GM12875 (cell line): ENCODE measurements at regions not wholly inside any gene's neighbourhood (a gene's known extent, or its start where the extent isn't known, plus 50 kb on each side); places are given as distances from the start of the nearest gene placed in this dataset.
"Not testable (repeated sequence)": the region's sequence is repeated elsewhere in the genome, so short reads cannot be mapped to it uniquely, and the experiment has no call there.

Experiments
- H3K4me3 ChIP-seq: one replicate; pipeline ENCODE4 v1.5.1; 2011; ENCODE audit warnings: low read depth, low read length, control low read depth
- TF ChIP-seq, protein P1 (sequence below): IDR thresholded peaks from 2 replicates; pipeline ENCODE4 v1.5.1; 2011; ENCODE audit warnings: low read depth, mild to moderate bottlenecking, control low read depth, inconsistent platforms, low read length, moderate library complexity, borderline replicate concordance; ENCODE audit not compliant: insufficient read depth

DNA sequence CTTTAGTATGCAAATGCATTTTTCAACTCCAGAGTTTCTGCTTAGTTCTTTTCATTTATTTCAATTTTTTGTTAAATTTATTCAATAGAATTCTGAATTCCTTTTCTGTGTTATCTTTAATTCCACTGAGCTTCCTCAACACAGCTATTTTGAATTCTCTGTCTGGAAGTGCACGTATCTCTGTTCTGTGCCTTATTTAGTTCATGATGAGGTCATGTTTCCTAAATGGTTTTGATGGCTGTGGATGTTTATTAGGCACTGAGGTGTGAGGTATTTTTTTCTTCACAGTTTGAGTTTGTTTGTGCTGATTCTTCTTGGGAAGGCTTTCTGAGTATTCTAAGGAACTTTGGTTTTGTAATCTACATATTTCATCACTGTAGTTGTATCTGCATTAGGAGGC is 2042.8 kb upstream of the RAG2 start:
- TF ChIP-seq, protein P1, sequence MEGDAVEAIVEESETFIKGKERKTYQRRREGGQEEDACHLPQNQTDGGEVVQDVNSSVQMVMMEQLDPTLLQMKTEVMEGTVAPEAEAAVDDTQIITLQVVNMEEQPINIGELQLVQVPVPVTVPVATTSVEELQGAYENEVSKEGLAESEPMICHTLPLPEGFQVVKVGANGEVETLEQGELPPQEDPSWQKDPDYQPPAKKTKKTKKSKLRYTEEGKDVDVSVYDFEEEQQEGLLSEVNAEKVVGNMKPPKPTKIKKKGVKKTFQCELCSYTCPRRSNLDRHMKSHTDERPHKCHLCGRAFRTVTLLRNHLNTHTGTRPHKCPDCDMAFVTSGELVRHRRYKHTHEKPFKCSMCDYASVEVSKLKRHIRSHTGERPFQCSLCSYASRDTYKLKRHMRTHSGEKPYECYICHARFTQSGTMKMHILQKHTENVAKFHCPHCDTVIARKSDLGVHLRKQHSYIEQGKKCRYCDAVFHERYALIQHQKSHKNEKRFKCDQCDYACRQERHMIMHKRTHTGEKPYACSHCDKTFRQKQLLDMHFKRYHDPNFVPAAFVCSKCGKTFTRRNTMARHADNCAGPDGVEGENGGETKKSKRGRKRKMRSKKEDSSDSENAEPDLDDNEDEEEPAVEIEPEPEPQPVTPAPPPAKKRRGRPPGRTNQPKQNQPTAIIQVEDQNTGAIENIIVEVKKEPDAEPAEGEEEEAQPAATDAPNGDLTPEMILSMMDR: no peak
- no peak overlapping the region for H3K4me3 ChIP-seq

DNA sequence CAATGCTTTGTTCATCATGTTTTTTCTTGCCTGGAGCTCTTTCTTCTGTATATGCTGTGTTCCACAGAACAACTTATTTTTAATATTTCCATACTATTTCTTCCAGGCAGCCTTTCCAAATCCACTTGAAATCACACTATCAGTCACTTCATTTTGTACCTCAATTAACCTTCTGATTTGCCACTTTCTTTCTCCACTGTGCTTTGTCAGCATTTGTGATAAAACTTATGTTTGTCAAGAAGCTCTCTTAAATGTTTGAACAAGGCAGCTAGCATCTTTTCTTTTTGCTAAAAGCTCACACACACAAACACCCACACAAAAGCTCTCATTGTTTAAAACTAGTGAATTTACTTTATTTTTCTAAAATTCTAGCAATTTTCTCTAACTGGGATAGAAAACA is 2014.7 kb upstream of the RAG2 start:
- TF ChIP-seq, protein P1: no peak
- no peak overlapping the region for H3K4me3 ChIP-seq

DNA sequence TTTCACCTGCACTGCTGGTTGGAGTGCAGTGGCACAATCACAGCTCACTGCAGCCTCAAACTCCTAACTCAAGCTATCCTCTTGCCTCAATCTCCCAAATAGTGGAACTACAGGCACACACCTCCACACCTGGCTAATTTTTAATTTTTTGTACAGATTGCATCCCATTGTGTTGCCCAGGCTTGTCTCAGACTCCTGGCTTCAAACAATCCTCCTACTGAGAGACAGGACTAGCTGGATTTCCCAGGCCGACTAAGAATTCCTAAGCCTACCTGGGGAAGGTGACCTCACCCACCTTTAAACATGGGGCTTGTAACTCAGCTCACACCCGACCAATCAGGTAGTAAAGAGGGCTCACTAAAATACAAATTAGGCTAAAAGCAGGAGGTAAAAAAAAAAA is 2003.3 kb upstream of the RAG2 start:
- not testable (repeated sequence) for H3K4me3 ChIP-seq

DNA sequence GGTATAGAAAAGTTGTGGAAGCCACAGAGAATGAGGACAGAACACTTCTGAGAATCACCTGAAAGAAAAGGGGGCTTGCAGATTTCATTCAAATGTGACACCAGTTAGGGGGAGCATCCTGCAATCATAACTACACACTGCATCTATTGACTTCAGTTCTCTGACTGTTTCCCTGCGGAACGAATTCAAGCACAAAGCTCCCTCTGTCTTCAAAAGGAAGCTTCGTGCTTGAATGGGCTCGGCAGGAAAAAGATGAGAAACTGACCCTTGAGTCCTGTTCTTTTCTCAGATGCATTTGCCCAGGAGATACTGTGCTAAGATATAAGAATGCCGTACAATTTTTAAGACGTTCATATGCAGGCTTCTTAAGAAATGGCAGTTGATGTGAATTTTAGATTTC is 2000.4 kb upstream of the RAG2 start:
- no peak overlapping the region for H3K4me3 ChIP-seq
- TF ChIP-seq, protein P1: no peak

DNA sequence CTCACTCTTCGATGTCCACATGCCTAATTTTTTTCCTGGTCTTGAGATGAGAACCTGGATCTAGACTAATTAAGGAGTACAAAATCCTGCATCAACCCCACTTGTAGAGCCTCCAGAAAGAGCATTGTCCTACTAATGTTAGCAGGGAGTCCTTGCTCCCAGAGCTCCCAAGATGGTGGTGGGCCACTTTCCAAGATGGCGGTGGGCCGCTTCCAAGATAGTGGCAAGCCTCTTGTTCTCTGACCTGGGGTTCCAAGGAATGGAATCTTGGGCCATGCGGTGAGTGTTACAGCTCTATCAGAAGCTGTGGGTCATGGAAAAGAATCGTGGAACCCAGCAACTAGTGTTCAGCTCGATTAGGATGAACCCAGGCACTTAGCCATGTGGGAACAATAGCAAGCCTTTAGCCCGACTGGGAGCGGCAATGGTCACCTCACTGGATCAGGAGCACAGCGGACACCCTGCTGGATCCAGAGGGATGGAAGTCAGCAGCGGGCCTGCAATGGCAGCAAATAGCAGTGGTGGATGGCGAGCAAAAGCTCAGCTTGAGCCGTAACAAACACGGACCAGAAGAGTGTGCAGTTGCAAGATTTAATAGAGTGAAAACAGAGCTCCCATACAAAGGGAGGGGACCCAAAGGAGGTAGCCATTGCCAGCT is 1997.5 kb upstream of the RAG2 start:
- H3K4me3 ChIP-seq: not testable (repeated sequence)

DNA sequence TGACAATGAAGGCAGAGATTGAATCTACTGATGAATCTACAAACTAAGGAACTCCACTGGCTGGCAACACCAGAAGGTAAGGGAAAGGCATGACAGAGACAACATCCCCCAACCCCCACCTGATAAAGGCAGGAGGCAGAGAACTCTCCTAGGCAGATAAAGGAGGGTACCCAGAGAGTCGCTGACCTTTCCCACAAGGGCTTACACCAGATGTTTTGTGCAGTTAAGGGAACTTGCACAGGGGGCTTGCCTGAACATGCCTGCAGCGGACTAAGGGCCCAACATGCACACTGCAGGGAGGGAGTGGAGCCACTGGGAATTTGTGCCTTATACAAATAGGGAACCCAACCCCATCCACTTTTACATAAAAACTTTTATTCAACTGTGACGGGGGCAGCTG is 1996.9 kb upstream of the RAG2 start:
- no peak overlapping the region for H3K4me3 ChIP-seq
- TF ChIP-seq, protein P1: no peak

DNA sequence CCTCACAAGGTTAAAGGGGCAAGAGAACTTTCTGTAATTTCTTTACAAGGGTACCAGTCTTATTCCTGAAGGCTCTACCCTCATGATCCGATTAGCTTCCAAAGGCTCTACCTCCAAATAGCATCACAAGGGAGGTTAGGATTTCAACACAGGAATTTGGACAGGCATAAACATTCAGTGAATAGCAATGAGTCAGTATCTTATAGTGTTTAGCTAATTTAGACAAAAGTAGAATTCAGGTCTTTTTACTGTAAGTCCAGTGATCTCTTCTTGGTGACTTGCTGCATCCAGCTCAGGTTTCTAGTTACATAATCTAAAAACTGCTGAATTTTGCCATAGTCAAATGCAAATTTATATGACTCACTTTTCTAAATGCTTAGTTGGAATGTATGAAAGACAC is 1995.6 kb upstream of the RAG2 start:
- TF ChIP-seq, protein P1: no peak
- no peak overlapping the region for H3K4me3 ChIP-seq

DNA sequence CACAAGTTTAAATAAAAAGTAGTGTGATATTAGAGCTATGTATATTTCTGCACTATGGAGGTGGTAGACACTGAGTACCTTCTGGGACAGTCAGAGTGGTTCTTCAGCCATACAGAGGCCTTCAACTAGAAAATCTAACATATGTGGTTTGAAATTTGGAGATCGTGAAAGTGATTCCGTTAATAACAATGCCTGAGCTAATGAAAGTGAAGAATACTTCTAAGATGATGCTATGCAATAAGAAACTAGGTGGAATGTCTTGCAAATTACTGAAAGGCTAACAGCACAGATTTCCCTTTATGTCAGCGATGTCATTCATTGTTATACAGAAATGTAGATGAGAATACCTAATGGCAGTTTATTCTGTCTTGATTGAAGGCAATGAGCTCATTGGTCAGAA is 1984.7 kb upstream of the RAG2 start:
- TF ChIP-seq, protein P1: no peak
- no peak overlapping the region for H3K4me3 ChIP-seq
